ENCODE measurements at regions not wholly inside any gene's neighbourhood (a gene's known extent, or its start where the extent isn't known, plus 50 kb on each side); places are given as distances from the start of the nearest gene placed in this dataset.
"Not testable (repeated sequence)": the region's sequence is repeated elsewhere in the genome, so short reads cannot be mapped to it uniquely, and the experiment has no call there.

DNA sequence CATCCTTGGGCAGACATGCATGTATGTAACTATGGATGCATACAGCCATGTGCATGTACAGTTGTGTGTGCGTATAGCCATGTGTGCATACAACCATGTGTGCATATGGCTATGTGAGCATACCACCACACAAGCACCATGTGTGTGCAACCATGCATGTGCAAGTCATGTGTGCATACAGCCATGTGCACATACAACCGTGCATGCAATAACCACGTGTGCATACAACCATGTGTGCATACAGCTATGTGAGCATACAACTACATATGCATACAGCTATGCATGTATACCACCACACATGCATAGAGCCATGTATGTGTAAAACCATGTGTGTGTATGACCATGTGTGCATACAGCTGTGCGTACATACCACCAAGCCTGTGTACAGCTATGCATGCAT, 185.7 kb downstream of the BANP start:
- H3K27ac ChIP-seq = not testable (repeated sequence)

DNA sequence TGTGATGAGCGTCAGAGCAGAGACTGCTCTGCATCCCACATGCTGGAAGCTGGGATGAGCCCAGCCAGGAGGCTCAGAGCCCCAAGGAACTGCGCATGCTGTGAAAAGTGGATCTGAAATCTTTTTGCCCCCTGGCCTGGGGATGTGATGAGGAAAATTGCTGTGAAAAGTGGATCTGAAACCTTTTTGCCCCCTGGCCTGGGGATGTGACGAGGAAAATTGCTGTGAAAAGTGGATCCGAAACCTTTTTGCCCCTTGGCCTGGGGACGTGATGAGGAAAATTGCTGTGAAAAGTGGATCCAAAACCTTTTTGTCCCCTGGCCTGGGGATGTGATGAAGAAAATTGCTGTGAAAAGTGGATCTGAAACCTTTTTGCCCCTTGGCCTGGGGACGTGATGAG, 187.9 kb downstream of the BANP start:
- not testable (repeated sequence) for H3K27ac ChIP-seq

DNA sequence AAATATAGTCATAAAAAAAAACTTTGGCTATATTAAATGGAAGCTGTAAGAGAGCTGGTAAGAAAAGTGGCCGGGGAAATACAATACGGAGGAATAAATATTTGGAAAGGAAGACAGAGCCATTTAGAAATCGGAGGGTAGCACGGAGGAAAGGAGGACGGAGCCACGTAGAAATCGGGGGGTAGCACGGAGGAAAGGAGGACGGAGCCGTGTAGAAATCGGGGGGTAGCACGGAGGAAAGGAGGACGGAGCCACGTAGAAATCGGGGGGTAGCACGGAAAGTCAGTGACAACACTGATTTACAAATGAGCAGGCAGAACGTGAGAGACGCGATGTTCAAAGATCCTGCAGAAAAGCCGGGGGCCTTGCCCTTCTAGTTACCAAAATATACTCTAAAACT, 189.0 kb downstream of the BANP start:
- H3K27ac ChIP-seq = not testable (repeated sequence)

DNA sequence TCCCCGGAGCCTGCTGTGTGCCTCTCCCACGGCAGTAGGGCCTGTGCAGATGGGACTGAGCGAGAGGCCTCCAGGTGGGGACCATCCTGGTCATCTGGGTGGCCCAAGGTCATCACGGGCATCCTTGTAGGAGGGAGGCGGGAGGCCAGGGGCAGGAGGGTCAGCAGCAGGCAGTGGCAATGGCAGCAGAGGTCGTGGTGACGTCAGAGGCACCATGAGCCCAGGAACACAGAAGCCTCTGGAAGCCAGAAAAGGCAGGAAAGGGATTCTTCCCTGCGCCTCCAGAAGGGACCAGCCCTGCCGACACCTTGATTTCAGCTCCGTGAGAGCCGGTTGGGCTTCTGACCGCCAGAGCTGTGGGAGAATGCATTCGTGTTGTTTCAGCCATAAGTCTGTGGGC, 190.3 kb downstream of the BANP start:
- TF ChIP-seq, protein P1, sequence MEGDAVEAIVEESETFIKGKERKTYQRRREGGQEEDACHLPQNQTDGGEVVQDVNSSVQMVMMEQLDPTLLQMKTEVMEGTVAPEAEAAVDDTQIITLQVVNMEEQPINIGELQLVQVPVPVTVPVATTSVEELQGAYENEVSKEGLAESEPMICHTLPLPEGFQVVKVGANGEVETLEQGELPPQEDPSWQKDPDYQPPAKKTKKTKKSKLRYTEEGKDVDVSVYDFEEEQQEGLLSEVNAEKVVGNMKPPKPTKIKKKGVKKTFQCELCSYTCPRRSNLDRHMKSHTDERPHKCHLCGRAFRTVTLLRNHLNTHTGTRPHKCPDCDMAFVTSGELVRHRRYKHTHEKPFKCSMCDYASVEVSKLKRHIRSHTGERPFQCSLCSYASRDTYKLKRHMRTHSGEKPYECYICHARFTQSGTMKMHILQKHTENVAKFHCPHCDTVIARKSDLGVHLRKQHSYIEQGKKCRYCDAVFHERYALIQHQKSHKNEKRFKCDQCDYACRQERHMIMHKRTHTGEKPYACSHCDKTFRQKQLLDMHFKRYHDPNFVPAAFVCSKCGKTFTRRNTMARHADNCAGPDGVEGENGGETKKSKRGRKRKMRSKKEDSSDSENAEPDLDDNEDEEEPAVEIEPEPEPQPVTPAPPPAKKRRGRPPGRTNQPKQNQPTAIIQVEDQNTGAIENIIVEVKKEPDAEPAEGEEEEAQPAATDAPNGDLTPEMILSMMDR (conservative IDR thresholded peaks at IDR 0.05) = no peak
- TF ChIP-seq ZFX (IDR thresholded peaks at IDR 0.05) = no peak
- no peak overlapping the region for H3K27ac ChIP-seq

DNA sequence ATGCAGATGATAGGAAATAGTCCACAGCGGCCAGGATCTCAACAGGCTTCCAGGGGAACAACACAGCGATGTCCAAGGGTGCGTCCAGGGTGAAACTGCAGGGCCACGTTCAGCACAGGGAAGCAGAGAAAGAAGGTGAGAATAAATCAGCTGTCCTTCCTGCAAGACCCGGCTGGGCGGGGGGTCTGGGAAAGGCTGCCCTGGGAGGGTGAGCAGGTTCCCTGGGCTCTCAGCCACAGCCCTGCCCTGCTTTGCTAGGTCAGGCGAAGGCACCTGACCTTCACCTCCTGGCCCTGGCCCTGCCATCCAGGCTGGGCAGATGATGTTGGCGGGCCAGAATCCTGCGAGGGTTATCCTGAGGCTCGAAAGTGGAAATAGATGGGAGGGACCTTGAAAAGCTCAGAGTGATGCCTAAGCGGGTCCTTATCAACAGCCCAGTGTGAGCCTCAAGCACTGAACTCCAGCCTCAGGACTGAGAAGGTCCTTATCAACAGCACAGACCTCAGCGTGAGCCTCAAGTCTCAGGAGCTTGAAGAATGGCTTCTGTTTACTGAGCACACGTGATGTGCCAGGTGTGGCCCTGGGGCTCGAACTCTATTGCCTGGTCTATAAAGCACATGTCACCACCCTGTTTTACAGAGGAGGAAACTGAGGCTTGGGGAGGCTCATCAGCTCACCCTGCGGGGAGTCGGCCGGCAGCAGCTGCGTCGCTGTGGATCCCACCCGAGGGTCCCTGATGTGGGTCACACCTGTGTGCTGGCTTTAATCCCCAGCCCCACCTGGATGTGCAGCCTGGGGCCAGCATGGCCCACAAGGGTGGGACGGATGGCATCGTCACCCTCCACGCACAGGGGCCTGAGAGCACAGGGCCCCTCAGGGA, 191.1 kb downstream of the BANP start:
- H3K27ac ChIP-seq = not testable (repeated sequence)

DNA sequence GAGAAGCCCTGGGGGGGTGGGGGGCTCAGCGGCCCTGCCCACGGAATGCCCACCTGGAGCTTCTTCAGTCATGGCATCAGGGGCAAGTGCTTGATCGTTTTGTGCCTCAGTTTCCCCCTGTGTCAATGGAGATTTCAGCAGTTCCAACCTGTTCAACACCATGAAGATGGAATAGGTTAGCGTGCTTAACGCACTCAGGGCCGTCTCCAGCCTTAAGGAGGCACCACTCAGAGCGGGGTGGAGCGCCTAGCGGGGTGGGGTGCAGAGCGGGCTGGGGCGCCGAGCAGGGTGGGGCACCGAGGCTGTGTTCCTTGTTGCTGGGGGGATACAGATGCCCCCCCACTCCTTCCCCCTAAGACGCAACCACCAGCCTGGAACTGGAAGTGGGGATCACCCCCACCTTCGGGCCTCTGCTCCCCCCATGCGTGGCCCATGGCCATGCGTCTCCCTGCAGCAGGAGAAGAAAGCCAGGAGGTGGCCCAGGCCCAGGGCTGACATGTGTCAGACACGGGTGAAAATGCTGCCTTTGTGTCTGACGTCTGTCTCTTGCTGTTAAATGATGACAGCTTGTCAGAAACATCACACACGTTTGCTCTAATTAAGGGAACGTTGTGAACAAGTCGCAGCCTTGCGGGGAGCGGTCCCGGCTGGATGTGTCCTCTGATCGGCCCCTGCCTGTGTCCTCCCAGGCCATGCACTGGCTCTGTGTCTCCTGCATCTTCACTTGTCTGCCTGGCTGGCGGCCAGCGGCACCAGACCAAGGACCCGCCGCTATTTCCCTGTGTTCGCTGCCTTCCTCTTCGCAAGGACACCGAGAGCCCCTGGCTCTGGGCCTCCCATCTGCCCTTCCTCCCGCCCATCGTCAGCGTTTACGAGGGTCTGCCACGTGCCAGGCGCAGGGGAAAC, 192.1 kb downstream of the BANP start:
- H3K27ac ChIP-seq = not testable (repeated sequence)

DNA sequence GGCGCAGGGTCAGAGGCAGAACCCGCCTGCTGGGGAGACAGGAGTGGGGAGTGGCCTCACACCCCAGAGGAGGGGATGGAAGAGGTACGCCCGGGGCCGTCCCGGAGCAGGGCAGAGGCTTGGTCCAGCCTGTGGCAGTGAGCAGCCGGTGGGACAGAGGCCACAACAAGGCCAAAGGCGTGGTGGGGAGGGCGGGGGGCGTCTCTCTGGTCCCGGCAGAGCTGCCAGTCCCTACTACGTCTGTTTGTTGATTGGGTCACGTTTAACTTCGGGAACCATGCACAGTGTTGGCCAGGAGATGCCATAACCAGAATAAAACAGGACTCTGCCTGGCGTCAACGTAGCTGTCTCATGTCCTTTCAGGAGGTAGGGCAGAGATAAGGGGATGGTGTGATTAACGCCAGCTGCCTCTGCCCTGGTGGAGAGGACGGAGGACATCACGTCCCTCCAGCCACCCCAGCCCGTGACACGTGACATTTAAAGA, 192.8 kb downstream of the BANP start:
- TF ChIP-seq, protein P1 (conservative IDR thresholded peaks at IDR 0.05) = no peak
- TF ChIP-seq ZFX (IDR thresholded peaks at IDR 0.05) = no peak
- H3K27ac ChIP-seq = no peak overlapping the region

DNA sequence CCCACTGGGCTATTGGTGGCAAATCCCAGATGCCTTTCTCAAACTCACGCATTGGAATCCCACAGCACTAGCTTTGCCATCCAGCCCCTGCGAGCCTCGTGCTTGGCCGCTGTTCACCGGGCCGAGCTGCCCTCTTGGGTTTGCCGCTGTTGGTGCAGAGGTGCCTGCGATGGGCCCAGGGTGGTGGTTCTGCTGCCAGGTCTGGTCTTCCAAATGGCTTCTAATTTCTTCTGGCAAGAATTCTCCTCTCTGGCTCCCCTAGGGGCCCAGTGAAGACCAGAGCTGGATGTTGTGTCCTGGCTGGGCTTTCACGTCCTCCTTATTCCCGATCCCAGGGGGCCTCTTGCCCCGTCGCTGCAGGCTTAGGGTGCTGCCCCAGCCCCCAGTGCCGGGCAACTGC, 194.1 kb downstream of the BANP start:
- not testable (repeated sequence) for H3K27ac ChIP-seq

DNA sequence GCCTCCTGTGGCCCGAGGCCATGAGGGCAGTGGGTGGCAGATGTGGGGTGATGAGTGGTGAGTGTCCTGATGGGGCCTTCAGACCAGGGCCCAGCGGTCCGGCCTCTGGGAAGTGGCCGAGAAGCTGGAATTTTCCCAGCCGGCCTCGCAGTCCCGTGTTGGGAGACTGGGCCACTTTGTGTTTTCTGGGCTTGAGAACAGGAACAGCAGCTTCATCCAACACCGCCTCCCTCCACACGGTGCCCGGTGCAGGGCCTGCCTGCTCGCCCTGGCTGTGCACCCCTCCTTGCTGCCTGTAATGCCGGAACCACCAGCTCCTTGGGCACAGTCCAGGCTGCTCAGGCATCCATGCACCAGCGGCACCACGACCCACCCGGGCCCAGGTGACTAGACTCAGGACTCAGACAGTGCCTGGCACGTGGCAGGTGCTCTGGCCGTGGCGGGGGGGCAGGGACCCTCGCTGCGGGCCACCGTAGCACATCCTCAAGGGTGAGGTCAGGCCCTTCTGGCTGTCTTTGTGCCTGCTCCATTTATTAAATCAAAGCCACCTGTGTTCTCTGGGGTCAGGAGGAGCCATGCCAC, 194.7 kb downstream of the BANP start:
- H3K27ac ChIP-seq = not testable (repeated sequence)

DNA sequence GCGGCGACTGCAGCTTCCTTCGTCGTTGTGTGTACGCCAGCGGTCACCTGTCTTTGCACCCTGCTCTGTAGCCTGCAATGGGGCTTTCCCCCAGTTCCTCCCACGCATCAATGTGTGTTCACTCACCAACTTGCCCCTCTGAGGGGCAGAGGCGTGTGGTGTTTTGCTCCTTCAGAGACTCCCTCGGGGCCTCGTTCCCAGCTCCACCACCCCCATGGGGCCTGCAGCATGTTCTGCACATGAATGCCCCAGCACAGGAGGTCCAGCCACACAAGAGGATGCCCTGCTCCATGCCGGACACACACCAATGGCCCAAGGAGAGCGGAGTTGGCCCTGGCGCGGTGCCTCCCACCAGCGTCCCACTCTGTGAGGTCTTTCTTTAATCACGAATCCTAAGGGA, 196.8 kb downstream of the BANP start:
- not testable (repeated sequence) for H3K27ac ChIP-seq

DNA sequence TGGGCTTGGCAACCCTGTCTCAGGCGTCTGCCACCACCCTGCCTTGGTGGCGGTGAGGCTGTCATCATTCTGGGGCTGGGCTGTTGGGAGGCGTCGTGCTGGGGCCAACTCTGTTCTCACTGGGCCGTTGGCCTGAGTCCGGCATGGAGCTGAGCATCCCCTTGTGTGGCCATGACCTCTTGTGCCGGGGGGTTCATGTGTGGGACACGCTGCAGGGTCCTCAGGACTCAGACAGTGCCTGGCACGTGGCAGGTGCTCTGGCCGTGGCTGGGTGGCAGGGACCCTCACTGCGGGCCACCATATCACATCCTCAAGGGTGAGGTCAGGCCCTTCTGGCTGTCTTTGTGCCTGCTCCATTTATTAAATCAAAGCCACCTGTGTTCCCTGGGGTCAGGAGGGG, 197.4 kb downstream of the BANP start:
- H3K27ac ChIP-seq = not testable (repeated sequence)

DNA sequence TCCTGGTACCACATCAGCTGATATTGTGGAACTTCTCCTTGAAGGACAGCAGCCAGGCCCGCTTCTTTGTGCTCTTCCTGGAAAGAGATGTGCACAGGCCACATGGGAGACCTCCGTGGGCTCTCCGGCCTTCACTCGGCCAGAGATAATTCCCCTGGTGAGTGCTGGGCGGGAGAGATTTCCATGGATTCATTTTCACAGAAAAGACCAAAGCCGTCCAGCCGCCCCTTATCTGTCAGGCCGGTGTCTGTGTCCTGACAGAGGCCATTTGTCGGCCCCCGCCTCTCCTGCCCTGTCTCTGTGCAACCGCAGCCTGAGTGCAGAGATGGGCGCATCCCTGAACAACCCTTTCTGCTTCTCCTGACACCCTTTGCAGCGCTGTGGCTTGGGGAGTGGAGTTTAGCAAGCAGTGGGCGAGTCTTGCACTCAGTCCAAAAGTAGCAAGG, 197.9 kb downstream of the BANP start:
- not testable (repeated sequence) for H3K27ac ChIP-seq

DNA sequence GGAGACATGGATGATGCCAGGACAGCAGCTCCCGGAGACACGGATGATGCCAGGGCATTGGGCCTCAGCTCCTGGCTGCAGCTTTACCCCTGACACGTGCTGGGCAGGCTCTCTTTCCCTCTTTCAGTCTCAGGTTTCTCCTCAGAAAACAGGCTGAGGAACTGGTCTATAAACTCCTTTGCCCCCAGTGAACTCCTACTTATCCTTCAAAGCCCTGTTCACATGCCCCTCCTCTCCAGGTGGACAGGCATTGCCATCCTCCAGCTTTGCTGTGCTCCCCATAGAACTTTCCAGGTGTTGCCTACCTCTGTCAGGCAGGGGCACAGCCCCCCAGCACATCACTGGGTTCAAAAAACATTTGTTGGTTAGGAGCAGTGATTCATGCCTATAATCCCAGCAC, 198.4 kb downstream of the BANP start:
- not testable (repeated sequence) for H3K27ac ChIP-seq

DNA sequence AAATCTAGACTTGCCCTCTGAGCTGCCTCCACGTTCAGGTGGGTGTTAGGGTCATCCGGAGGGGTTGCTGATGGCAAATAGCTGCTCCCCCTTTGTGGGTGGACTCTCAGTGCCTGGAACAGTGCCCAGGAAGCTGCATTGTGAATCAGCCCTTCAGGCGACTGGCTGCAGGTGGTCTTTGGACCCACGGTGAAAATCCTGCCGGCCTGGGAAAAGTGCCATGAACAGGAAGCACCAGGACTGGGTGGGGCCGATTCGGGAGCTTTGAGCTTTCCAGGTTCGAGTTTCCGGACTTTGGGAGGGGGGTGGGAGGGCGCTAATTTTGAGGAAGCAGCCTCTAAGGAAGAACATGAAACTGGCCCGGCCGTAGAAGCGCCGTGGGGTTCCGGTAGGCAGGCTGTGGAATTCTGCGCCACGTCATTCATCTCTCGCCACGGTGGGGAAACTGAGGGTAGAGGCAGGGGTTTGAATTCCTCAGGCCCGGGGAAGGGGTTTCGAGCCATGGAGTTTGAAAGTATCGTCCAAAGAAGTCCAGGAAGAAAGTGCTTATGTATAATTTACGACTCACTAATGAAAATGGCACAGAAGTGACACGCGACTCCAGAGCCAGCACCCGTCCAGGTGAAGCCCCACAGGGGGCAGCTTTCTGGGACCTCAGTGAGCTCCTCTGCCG, 199.4 kb downstream of the BANP start:
- H3K27ac ChIP-seq = not testable (repeated sequence)

DNA sequence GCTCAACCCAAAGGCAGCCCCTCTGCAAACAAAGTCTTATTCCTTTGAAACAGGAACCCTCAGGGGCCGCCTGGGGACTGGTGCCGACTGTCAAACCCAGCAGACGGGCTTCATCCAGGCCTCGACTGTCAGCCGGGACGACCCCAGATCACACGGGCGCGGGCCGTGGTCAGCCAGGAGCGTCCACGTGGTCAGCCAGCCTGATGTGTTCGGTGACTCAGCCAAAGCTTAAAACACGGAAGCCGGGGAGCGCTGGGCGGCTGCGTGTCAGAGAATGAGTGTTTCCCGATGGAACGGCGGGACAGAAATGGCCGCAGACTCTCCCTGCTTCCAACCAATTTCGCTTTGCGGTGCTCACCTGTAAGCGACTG, 199.9 kb downstream of the BANP start:
- H3K27ac ChIP-seq = not testable (repeated sequence)

DNA sequence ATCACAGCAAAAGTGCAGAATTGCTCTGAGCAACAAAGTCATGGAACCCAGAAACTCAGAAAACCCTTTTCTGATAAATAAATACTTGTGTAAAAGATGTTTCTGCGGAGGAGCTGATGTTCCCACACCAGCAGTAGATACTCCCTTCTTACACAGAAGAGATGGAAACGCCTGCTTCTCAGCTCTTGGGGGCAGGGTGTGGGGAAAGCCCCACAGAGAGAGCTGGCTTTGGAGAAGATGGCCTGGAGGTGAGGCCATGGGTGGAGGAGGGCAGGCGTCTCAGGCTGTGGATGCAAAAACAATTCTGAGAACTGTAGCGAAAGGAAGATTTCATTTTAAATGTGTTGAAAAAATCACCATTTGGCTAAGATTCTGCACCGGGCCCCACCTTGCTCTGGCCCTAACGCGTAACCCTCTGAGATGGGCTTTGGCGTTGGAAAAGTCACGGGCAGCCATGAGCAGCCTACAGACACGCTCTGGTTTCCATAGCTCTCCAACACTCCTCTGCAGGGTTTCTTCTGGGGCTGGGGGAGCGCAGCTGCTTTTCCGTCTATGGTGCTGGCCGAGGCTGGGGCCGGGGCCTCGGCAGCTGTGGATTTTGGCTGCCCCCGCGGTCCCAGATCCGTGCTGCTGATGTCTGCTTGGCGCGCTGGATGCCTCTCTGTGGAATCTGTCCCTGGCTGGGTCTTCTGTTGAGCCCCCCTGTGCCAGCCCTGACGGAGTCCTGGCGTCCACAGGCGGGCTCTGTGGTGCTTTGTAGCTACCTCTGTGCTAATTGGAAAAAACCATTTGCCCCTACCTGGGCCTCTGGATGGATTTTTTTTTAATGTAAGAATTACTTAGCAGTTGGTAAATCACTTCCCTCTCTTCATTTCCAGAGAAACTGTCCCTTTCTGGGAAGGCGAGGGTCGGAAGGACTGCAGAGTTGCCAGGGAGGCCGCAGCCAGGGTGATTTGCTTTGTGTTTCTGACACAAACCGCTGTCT, 200.9 kb downstream of the BANP start:
- not testable (repeated sequence) for H3K27ac ChIP-seq

DNA sequence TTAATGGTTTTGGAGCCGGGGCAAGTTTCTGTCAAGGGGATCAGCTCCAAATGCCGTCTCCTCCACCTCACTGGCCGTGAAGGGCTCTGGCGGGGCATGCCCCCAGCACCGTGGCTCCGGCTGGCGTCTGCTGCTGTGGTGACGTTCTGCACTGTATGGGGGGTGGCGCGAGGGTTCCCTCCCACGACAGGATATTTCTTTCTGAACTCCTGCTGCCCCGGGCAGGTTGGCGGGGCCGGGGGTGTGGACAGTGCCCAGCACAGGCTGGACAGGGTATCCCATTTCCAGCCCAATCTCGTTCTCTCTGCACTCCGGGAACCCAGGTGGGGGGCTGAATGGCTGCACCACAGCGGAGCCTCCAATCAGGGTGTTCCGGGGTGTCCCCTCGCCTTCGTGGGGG, 201.6 kb downstream of the BANP start:
- not testable (repeated sequence) for H3K27ac ChIP-seq
